GM18909 (cell line): ENCODE measurements at regions not wholly inside any gene's neighbourhood (a gene's known extent, or its start where the extent isn't known, plus 50 kb on each side); places are given as distances from the start of the nearest gene placed in this dataset.

Experiments used
- ATAC-seq: cut with Tn5 transposase; IDR thresholded peaks from one replicate; pipeline ENCODE4 v1.9.1; 2021; ENCODE audit warnings: mild to moderate bottlenecking; ENCODE audit not compliant: unreplicated experiment, poor library complexity

- no peak for ATAC-seq
Observed at GRCh38 chr1:58861506-58861905, 77.7 kb upstream of the JUN start.

GRCh38 chr1:58862728-58863385 is 79.0 kb upstream of the JUN start:
- no peak for ATAC-seq

- ATAC-seq = no peak
Observed at GRCh38 chr1:58864654-58865053, 80.8 kb upstream of the JUN start.

- no peak for ATAC-seq
Observed at GRCh38 chr1:58866578-58866977, 82.7 kb upstream of the JUN start.

GRCh38 chr1:58869638-58870297 is 85.9 kb upstream of the JUN start:
- ATAC-seq = no peak

- ATAC-seq = no peak
Observed at GRCh38 chr1:58870298-58870676, 86.4 kb upstream of the JUN start.

- no peak for ATAC-seq
Observed at GRCh38 chr1:58874342-58874741, 90.5 kb upstream of the JUN start.

- no peak for ATAC-seq
Observed at GRCh38 chr1:58874757-58875755, 91.2 kb upstream of the JUN start.

- no peak for ATAC-seq
Observed at GRCh38 chr1:58879464-58879863, 95.6 kb upstream of the JUN start.

- ATAC-seq = no peak
Observed at GRCh38 chr1:58880592-58880991, 96.7 kb upstream of the JUN start.

GRCh38 chr1:58881471-58881994 is 97.7 kb upstream of the JUN start:
- no peak for ATAC-seq

GRCh38 chr1:58882322-58882948 is 98.6 kb upstream of the JUN start:
- no peak for ATAC-seq

GRCh38 chr1:58883037-58883887 is 99.4 kb upstream of the JUN start:
- ATAC-seq = no peak

GRCh38 chr1:58883888-58884482 is 100.1 kb upstream of the JUN start:
- peak; percentile 73 for ATAC-seq

- ATAC-seq = no peak
Observed at GRCh38 chr1:58884706-58885661, 101.1 kb upstream of the JUN start.

GRCh38 chr1:58885998-58886397 is 102.2 kb upstream of the JUN start:
- ATAC-seq = no peak

- no peak for ATAC-seq
Observed at GRCh38 chr1:58886611-58887010, 102.8 kb upstream of the JUN start.

- no peak for ATAC-seq
Observed at GRCh38 chr1:58887059-58887458, 103.2 kb upstream of the JUN start.
